Stimulated activated CD8-positive, alpha-beta memory T cell treated with anti-CD3 and anti-CD28 coated beads, Interleukin-12 subunit alpha, Interleukin-12 subunit beta, amount 100 ng/mL, for 1 hour (primary cell): ENCODE measurements at regions not wholly inside any gene's neighbourhood (a gene's known extent, or its start where the extent isn't known, plus 50 kb on each side); places are given as distances from the start of the nearest gene placed in this dataset.
"Not testable (repeated sequence)": the region's sequence is repeated elsewhere in the genome, so short reads cannot be mapped to it uniquely, and the experiment has no call there.

Experiments
- DNase-seq: peaks from one replicate; pipeline ENCODE4 v3.0.0-alpha.2; 2020; ENCODE audit warnings: low read depth

DNA sequence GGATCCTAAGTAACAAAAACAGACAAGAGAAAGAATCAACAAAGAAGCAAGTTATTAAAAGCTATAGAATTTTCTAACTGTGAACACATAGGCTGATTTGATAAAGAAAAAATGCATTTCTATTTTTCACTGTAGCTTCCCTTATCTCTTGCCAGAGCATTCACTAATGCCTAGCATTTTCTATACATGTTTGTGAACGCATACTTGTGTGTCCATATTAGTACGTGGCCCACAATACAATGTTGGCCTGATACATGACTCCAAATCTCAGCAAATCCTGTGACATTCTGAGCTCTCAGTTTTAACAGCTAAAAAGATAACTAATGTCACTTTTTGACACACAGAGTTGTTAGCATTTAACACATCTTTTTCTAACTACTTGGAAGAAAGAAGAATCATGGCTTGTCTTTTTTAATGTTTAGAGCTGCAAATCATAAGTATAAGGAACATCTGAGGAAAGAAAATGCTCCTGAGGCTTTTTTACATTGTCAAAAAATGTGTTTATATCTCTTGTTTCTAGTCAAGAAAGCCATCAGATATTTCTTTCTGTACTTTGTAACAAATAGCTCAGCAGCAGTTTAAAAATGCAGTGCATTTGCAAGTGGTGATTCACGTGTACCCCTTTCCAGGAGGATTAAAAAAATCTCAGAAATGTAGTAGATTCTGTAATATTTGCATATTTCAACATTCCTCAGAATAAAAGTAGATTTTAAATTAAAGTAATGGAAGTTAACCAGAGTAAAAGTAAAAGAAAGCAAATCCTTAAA, 1646.8 kb upstream of the TMEFF2 start:
- no peak for DNase-seq

DNA sequence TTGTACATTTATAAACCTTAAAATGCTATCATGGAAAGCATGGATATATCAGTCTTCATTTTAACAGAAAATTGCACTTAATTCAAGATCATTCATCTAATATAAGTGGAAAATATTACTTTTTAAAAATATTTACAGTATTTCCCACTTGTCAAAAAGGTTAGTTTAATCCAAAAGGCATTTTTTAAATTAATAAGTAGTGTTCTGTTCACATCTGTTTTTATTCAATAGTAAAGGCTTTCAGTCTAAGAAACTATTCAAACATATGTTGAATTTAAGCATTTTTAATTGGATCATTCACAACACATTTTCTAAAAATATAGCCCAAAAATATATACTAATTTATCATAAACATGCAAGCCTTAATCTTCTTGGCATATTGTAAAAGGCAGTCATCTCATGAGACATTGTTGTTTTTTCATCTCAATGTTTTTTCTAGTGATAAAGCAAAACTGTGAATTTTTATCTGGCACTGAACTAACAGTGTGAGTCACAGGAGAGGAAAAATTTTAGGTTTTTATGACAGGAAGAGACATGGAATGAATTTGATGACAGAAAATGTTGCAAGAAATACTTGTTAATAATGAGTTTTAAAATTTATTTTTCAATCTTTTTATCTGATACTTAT, 1642.5 kb upstream of the TMEFF2 start:
- no peak for DNase-seq

DNA sequence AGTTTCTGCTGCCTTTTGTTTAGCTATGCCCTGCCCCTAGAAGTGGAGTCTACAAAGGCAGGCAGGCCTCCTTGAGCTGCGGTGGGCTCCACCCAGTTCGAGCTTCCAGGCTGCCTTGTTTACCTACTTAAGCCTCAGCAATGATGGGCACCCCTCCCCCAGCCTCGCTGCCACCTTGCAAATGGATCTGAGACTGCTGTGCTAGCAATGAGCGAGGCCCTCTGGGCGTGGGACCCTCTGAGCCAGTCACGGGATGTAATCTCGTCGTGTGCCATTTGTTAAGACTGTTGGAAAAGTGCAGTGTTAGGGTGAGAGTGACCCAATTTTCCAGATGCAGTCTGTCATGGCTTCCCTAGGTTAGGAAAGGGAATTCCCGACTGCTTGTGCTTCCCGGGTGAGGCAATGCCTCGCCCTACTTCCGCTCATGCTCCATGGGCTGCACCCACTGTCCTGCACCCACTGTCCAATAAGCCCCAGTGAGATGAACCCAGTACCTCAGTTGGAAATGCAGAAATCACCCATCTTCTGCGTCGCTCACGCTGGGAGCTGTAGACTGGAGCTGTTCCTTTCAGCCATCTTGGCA, 1641.8 kb upstream of the TMEFF2 start:
- not testable (repeated sequence) for DNase-seq

DNA sequence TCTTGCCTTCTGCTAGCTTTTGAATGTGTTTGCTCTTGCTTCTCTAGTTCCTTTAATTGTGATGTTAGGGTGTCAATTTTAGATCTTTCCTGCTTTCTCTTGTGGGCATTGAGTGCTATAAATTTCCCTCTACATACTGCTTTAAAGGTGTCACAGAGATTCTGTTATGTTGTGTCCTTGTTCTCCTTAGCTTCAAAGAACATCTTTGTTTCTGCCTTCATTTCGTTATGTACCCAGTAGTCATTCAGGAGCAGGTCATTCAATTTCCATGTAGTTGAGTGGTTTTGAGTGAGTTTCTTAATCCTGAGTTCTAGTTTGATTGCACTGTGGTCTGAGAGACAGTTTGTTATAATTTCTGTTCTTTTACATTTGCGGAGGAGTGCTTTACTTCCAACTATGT, 1639.2 kb upstream of the TMEFF2 start:
- not testable (repeated sequence) for DNase-seq

DNA sequence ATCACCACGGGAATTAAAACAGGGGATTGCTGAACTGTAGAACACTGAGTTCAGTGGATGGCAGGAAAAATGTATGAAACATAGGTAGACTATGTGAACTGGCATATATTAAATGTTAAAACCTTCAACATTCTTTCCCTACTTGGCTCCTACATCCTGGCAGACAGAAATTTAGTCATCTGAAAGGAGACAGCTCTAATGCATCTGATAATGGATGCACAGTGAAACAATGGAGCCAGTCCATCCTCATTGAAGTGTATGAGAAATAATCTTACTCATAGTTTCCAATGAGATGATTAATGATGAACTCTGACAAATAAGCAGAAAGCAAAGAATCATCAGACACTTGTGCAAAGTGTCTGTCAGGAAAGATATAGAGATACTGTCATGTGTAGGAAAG, 1629.7 kb upstream of the TMEFF2 start:
- no peak for DNase-seq

DNA sequence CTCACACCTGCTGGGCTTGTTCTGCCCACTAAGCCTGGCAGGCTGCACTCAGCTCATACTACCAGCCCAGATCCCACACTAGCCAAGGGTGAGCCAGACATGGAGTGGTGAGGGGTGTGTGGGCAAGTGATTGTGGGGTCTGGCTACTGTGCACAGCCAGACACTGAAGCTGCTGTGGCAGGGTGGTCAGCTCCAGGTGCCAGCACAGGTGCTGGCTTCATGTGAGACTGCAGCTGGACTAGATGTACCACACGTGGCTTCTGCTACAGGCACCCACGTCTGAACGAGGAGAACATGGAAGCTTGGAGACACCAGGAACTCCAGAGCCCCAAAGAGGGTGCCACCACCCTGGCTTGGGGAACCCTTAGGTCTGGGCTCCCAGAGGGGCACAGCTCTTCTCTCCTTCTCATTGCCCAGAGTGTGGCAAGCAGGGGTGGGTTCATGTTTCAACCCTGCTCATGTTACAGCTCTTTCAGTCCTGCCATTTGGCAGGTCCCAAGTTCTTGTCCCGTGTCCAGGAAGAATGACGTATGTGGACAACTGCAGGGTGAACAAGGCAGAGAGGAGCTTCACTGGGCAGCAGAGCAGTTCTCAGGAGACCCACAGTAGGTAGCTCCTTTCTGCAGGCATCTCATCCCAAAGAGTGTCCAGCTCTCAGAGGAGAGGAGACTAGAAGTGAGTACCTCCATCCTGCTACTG, 1624.2 kb upstream of the TMEFF2 start:
- no peak for DNase-seq

DNA sequence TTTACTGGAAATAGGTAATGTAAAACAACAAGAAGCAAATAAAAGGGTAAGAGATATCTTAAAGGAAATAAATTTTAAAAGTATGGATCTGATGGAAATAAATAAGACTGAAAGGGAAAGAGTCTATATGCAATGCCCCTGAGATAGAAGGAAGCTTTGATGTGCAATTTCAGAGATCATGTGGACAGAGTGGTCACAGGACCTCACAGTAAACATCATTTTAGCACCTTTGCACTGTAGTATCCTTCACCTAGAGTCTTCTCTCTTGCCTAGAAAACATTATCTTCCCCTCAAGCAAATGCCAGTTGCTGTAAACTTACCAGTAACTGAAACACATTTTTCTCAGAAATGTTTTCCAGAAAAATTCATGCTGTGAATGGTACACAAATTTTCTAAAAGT, 1621.3 kb upstream of the TMEFF2 start:
- DNase-seq, result no peak

DNA sequence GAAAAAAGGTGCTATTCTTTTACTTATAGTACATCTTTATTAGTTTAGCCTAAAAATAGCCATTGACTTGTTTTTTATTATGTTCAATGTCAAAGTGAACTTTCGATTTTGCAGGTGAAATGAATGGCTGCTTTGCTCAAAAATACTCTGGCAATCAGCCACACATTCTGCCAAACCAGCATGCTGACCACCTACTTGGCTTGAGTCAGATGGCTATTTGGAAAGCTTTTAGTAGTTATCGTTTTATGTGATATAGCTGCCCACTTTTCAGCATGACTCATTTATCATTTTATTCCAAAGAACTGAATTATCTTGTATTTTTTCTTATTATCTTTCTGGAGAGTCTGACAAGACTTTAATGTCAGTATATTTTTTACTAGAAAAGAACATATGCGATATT, 1615.8 kb upstream of the TMEFF2 start:
- no peak for DNase-seq

DNA sequence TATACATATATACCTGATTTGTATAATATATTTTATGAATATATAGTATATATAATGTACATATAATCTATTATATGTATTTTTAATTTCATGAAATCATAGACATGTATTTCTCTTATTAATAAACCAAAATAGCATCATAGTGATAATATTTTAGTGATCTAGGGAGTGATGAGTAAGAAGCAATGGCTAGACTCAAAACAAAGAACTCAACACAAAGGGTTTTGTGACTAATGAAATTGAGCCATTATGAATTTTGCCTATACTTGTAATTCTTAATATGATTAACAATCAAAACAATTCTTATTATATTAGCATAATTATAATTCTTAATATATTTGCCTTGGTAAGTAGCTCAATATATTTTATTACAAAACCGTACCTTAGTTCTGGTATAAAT, 1614.1 kb upstream of the TMEFF2 start:
- DNase-seq, result no peak

DNA sequence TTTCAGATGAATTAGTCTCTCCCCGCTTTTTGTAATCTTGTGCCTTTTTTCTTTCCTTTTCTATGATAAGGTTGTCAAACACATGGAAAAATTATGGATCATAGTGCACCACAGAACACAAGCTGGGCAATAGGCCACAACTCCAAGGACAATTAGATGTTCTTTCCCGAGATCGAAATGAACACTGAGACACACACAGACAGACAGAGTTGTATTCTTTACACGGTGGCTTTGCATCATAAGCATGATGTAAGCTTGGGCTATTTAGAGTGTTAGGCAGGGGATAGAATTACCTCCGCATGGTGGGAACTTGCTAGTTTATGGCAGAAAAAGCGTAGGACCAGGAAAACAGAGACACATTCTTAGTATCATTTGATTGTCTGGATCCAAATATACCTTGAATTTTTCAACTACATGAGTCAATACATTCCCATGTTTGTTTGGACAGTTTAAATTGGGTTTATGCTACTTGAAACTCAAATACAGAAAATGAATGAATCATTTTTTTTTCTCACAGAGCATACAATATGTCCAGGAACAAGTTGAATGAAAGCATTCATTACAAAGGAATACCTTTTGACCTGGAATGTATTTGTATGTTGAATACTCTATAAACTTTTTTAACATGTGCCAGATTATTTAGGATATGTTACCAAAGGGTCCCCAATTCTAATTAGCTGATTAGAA, 1611.5 kb upstream of the TMEFF2 start:
- DNase-seq, result no peak

DNA sequence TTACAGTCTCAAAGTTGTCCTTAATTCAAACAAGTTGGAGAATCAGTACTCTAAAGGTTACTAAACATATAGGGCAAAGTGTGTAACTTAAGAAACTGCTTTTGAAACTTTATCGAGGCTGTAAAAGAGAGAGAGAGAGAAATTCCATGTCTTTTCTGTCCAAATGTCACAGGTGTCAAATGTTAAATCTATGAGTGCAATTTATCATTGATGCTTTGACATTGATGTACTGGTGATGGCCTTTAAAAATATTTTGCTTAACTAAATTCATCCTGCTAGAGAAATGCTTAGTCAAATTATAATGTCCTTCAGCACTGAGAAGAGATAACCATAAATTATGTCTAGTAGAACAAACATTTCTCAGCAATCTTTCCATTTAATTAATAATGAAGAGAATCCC, 1602.1 kb upstream of the TMEFF2 start:
- no peak for DNase-seq

DNA sequence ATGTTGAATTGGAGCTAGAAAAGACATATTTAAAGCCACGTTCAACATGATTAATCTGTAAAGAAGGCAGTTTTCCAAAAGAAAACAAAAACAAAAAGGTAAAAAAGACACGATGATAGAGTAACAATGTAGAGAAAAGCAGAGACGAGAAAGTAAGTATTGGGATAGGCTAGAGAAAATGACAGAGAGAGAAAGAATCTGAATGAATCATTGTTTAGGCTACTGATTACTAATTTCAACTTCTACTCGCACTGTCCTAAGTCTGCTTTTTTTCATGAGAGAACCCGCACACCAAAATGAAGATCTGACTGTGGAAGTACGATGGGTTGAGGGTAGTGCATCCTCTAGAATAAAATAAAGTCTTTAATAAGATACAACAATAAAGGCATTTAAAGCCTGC, 1599.2 kb upstream of the TMEFF2 start:
- no peak for DNase-seq

DNA sequence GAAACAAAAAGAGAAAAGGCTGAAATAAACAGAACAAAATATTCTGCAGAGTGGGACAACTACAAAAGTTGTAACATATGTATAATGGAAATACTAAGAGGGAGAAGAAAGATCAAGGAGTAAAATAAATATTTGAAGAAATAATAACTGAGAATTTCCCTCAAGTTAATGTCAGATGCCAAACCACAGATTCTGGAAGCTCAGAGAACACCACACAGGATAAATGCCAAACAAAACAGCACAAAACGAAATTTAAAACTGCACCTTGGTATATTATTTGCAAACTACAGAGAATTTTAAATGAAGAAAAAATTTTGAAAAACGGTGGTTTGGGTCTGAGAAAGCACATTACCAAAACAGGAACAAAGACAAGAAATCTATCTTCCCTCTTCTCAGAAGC, 1588.9 kb upstream of the TMEFF2 start:
- no peak for DNase-seq

DNA sequence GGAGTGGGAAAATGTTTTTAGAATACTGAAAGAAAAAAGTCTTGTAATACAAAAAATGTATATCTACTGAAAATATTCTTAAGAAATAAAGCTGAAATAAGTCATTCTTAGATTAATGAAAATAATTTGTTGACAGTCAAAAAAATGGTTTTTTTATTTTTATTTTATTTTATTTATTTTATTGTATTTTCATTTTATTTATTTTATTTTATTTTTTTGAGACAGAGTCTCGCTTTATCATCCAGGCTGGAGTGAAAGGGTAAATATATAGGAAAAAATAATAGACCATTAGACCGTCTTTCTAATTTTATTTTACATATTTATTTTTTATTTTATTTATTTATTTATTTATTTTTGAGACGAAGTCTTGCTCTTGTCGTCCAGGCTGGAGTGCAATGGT, 1583.6 kb upstream of the TMEFF2 start:
- DNase-seq, result no peak

DNA sequence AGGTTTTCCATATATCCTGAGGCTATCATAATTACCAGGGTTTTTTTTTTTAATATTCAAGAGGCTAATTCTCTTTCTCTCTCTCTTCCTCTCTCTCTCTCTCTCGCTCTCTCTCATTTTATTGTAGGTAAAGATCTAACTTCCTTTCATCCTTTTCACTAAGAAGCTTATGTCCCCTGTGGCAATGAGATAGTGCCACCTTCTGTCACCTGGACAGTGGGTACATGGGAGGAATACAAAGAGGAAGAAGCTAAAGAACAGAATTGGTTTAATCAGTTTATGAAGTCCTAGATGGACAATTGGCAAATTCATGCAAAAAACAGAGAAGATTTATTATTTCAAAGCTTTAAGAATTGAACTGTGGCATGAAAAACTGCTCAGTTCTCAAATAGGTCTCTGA, 1582.3 kb upstream of the TMEFF2 start:
- DNase-seq, result no peak

DNA sequence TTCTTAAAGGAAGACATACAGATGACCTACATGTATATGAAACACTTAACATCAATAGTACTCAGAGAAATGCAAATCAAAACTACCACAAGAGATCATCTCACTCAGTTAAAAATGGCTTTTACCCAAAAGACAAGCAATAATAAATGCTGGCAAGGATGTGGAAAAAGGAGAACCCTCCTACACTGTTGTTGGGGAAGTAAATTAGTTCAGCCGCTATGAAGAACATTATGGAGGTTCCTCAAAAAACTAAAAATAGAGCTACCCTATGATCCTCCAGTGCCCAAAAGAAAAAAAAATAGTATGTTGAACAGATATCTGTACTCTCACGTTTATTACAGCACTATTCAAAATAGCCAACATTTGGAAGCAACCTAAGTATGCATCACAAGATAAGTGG, 1579.4 kb upstream of the TMEFF2 start:
- no peak for DNase-seq

DNA sequence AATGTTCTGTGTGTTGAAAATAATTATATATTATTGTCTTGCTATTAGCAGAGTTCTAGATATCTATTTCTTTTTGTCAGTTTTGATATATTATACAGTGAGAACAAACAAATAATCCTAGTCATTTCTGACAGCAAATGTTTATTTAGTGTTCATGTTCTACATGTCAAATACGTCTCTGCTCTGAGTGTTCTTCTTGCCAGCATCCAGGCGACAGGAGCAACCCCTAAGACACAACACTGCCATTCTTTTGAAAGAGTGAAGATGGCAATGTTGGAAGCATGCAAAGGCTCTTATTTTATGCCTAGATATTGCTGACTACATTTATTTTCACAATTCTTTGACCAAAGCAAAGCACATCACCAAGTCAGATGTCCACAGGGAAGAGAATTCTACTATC, 1556.6 kb upstream of the TMEFF2 start:
- DNase-seq, result no peak

DNA sequence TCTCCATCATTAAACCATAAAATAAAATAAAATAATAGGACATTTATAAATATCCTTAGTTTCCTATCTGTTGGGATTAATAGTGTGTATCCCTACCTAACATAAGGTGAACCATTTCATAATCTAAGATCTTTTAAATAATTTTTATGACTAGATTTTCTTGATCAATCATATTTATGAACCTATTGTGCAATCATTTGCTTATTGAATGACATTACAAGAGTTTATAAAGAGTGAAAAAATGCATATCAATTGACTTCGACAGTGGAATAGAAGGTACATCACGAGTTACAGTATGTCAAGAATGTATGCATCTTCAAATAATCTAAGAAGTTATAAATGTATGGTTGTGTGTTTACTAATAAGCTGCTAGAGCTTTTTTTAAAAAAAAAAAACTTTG, 1554.8 kb upstream of the TMEFF2 start:
- no peak for DNase-seq

DNA sequence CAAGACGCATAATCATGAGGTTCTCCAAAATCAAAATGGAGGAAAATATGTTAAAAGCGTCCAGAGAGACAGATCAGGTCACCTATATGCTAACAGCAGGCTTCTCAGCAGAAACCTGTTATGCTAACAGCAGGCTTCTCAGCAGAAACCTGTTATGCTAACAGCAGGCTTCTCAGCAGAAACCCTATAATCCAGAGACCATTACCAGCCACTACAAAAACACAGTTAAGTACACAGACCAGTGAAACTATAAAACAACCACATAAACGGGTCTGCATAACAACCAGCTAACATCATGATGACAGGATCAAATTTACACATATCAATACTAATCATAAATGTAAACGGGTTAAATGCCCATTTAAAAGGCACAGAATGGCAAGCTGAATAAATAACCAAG, 1548.4 kb upstream of the TMEFF2 start:
- DNase-seq, result no peak

DNA sequence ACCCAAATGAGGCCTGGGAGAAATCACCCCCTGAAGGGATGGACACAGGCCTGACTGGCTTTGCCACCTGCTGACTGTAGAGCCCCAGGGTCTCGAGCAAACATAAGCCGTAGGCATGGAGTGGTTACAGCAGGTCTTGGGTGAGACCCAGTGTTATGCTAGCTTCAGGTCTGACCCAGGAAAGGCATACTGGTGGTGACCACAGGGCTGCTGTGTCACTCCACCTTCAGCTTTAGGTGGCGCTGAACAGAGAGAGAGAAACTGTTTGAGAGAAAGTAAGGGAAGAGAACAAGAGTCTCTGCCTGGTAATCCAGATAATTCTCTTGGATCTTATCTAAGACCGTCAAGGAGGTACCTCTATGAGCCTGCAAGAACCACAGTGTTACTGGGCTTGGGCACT, 1544.2 kb upstream of the TMEFF2 start:
- DNase-seq, result no peak

DNA sequence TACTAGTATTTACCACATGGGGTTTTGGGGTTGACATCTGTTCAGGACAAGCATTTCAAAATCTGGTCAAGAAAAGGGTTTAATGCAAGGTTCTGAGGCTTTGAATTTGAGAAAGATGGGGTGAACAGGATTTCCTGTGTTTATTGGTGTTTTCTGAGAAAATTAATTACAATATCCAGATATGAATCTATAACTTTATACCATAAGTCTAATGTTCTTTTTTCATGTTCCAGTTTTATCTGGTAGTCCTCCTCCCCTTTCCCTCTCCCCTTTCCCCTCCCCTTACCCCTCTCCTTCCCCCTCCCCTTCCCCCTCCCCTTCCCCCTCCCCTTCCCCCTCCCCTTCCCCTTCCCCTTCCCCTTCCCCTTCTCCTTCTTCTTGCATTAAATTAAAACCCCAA, 1518.2 kb upstream of the TMEFF2 start:
- no peak for DNase-seq

DNA sequence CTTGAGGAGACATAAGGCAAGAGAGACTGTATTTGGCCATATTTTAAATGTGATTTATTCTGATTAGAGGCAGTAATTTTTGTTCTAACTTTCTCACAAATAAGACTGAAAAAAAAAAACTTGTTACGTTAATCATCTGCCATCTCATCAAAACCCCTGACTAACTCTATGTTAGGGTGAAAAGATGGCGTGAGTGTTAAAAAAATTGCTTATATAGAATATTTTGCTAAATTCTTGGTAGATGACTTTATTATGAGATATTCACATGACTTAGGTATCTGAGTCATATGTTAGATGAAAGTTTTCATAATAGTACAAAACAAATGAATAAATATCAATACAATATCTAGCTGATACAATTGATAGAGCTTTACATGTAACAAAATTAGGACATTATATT, 1508.7 kb upstream of the TMEFF2 start:
- DNase-seq, result no peak

DNA sequence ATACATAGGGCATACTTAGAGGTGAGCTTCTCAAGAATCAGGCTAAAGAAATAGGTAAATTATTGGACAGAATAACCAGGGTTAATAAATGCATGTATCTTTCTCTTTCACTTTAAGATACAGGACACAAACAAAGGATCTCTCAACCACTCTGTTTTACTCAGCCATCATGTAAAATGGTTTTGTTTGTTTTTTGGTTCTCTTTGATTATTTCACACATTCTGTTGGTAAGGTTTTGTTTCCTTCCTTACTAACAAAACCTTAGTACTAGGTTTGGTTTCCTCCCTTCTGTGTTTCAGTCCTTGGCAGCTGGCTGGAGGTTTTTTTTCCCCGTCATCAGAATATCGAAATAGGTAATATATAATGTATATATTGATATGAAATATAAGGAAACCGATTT, 1506.8 kb upstream of the TMEFF2 start:
- DNase-seq, result no peak
